Stimulated activated naive CD8-positive, alpha-beta T cell treated with anti-CD3 and anti-CD28 coated beads, Interleukin-15, Interleukin-2, amounts not matched to agents 100 ng/mL and 50 ng/mL, for 24 hours (primary cell): ENCODE measurements at regions not wholly inside any gene's neighbourhood (a gene's known extent, or its start where the extent isn't known, plus 50 kb on each side); places are given as distances from the start of the nearest gene placed in this dataset.
"Not testable (repeated sequence)": the region's sequence is repeated elsewhere in the genome, so short reads cannot be mapped to it uniquely, and the experiment has no call there.

Experiments
- H3K27ac Mint-ChIP-seq: one replicate; pipeline ENCODE4 v1.8.0; 2021; ENCODE audit warnings: mild to moderate bottlenecking, mixed read lengths
- H3K27me3 Mint-ChIP-seq: one replicate; pipeline ENCODE4 v1.8.0; 2021; ENCODE audit warnings: mixed read lengths
- H3K36me3 Mint-ChIP-seq: one replicate; pipeline ENCODE4 v1.8.0; 2021; ENCODE audit warnings: low read depth, mixed read lengths
- H3K4me1 Mint-ChIP-seq: one replicate; pipeline ENCODE4 v1.8.0; 2021; ENCODE audit warnings: low read depth, mixed read lengths
- H3K4me3 Mint-ChIP-seq: one replicate; pipeline ENCODE4 v1.8.0; 2021; ENCODE audit warnings: mild to moderate bottlenecking, mixed read lengths
- H3K9me3 Mint-ChIP-seq: one replicate; pipeline ENCODE4 v1.8.0; 2021; ENCODE audit warnings: mixed read lengths

DNA sequence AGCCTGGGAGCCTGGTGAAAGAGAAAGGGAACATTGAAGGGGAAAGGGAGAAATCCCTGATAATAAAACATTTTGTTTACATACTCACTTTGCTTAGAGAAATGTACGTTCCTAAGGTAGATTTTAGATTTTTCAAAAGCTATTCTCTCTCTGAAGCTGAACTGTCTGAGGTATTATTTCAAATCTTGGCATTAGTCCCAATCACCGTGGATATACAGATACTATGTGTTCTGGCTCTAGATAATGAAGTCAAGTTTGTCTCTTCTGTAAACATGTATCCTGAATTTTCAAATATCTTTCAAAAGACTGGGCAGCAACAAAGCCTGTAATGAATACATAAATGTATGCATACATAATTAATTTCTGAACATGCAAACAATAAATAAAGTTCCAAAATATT lies 1104.2 kb upstream of the FAM98A start:
- no peaks in the 10 kb centered on the region for H3K36me3 Mint-ChIP-seq
- H3K9me3 Mint-ChIP-seq: peaks cover 7% of the 10 kb centered on the region
- H3K27ac Mint-ChIP-seq: no peak overlapping the region
- H3K4me3 Mint-ChIP-seq: no peak overlapping the region
- H3K27me3 Mint-ChIP-seq: no peaks in the 10 kb centered on the region
- no peaks in the 10 kb centered on the region for H3K4me1 Mint-ChIP-seq

DNA sequence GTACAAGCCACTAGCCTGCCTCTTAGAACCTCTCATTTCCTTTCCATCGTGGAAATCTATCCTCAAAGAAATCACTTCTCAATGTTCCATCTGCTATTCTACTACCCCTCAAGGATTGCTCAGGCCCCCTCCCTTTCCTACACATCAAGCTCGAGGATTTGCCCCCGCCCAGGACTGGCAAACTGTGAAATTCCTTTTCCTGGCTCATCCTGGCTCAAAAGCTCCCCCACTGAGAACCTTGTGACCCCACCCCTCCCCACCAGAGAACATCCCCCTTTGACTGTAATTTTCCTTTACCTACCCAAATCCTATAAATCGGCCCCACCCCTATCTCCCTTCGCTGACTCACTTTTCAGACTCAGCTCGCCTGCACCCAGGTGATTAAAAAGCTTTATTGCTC lies 1103.3 kb upstream of the FAM98A start:
- not testable (repeated sequence) for H3K27me3 Mint-ChIP-seq, H3K9me3 Mint-ChIP-seq, H3K4me1 Mint-ChIP-seq, H3K4me3 Mint-ChIP-seq, H3K27ac Mint-ChIP-seq, H3K36me3 Mint-ChIP-seq

DNA sequence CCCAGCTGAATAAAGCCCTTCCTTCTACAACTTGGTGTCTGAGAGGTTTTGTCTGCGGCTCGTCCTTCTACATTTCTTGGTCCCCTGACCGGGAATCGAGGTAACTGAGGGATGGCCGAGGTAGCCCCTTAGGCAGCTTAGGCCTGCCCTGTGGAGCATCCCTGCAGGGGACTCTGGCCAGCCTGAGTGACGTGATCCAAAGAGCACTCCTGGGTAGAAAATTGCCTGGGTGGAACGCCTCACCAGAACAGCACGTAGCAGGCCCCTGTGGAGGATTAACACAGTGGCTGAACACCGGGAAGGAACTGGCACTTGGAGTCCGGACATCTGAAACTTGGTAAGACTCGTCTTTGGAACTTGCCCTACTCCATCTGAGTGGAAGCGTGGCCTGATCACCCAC lies 1078.5 kb upstream of the FAM98A start:
- H3K27me3 Mint-ChIP-seq, H3K9me3 Mint-ChIP-seq, H3K4me1 Mint-ChIP-seq, H3K36me3 Mint-ChIP-seq, H3K4me3 Mint-ChIP-seq, H3K27ac Mint-ChIP-seq: not testable (repeated sequence)

DNA sequence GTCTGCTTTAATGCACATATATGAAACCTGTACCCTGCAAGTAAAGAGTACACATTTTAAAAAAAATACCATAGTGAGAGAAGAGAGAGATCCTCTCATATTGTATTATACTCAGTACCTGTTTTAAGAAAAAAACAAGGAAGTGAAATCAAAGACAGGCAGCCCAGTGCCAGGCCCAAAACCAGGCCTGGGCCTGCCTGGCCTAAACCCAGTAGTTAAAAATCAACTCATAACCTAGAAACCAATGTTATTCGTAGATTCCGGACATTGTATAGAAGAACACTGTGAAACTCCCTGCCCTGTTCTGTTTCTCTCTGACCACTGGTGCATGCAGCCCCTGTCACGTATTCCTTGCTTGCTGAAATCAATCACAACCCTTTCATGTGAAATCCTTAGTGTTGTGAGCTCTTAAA lies 1078.0 kb upstream of the FAM98A start:
- not testable (repeated sequence) for H3K4me1 Mint-ChIP-seq, H3K4me3 Mint-ChIP-seq, H3K27ac Mint-ChIP-seq, H3K9me3 Mint-ChIP-seq, H3K27me3 Mint-ChIP-seq, H3K36me3 Mint-ChIP-seq

DNA sequence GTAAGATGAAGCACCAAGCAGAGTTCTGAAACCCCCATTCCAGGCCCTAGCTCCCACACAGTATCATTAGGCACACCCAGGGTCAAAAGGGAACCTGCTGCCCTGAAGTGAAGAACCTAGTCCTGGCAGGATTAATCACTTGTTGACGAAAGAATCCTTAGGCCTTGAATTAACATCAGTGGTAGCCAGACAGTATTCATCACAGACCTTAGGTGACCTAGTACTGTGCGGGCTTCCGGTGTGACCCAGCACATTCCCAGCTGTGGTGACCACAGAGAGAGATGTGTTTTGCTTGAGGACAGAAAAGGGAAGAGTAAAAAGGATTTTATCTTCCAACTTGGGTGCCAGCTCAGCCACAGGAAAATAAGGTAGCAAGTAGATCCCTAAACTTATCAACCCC lies 1071.4 kb upstream of the FAM98A start:
- Mint-ChIP-seq H3K27me3 (no peaks in the 10 kb centered on the region), H3K4me1 (no peaks in the 10 kb centered on the region), H3K27ac (no peak overlapping the region), H3K4me3 (no peak overlapping the region), H3K36me3 (no peaks in the 10 kb centered on the region), H3K9me3 (no peaks in the 10 kb centered on the region)

DNA sequence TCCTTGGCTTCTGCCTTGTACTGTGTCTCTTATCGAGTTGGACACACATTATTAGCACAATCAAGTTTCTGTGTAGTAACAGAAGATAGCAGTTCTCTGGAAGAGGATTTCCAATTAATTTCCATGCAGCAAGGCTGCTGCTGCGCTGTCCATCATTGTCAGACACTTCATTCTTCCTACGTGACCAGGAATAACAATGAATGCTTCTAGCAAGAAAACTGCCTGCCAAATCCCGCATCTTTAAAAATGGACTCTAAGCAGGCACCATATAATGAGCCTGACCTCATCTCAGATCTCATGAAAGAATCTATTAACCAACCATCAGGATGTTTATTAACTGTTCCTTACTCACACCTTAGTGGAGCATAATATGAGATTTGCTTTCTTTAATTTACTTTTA lies 1067.7 kb upstream of the FAM98A start:
- H3K36me3 Mint-ChIP-seq: no peaks in the 10 kb centered on the region
- no peak overlapping the region for H3K27ac Mint-ChIP-seq
- H3K4me1 Mint-ChIP-seq: no peaks in the 10 kb centered on the region
- H3K9me3 Mint-ChIP-seq: no peaks in the 10 kb centered on the region
- no peaks in the 10 kb centered on the region for H3K27me3 Mint-ChIP-seq
- H3K4me3 Mint-ChIP-seq: no peak overlapping the region

DNA sequence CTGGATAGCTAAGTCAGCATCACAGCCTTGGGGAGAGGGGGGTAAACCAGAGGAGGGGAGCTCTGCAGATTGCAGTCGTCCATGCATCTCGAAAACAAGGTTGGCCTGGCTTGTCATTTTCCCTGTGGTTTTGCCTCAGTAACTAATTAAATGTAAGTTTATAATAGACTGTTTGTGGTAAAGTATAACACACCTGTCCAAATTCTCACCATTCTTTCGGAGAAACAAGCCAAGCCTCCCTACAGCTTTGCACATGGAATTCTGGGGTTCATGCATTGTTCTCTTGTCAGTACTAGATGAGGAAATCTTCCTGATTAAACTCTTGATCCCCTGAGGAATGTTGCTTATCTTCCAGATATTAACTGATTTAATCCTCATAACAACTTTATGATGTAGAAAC lies 1065.2 kb upstream of the FAM98A start:
- no peaks in the 10 kb centered on the region for H3K36me3 Mint-ChIP-seq
- H3K27me3 Mint-ChIP-seq: no peaks in the 10 kb centered on the region
- H3K9me3 Mint-ChIP-seq: no peaks in the 10 kb centered on the region
- H3K4me3 Mint-ChIP-seq: no peak overlapping the region
- no peaks in the 10 kb centered on the region for H3K4me1 Mint-ChIP-seq
- H3K27ac Mint-ChIP-seq: no peak overlapping the region

DNA sequence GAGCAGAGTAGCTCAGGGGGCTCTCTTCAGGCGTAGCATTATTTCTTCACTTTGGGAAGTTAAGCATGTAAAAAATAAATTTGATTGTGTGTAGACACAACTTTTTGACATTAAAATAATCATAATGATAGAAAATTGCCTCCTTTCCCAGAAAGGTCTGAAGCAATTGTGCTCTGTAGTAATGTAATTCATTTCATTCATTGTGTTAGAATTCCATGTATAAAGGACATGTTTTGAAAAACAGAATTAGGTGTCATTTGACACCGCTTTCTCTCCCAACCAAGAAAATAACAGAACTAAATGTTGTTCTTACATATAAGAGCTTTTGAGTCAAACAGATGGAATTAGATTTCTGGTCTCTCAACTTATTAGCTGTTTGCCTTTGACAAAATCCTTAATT lies 1064.2 kb upstream of the FAM98A start:
- Mint-ChIP-seq H3K36me3 (no peaks in the 10 kb centered on the region), H3K27me3 (no peaks in the 10 kb centered on the region), H3K4me3 (no peak overlapping the region), H3K27ac (no peak overlapping the region), H3K9me3 (no peaks in the 10 kb centered on the region), H3K4me1 (no peaks in the 10 kb centered on the region)

DNA sequence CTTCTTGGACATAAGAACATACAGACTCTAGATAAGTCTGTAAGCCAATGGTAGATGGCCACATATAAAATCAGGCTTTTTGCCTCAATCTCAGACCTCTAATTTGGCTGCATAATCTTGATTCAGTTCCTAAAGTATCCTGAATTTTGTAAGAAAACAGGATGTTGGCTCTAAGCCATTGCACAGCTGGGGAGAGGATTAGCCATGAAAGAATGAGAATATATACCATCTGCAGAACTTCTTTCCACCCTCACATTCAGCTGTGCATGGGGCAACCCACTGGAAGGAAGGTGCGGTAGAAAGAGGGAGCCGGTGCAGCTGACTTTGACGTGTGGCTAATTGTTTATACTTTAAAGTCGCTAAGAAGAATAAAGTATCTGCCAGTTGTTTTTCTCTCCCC lies 1061.6 kb upstream of the FAM98A start:
- H3K27me3 Mint-ChIP-seq: no peaks in the 10 kb centered on the region
- H3K4me3 Mint-ChIP-seq: no peak overlapping the region
- no peak overlapping the region for H3K27ac Mint-ChIP-seq
- H3K36me3 Mint-ChIP-seq: no peaks in the 10 kb centered on the region
- H3K9me3 Mint-ChIP-seq: no peaks in the 10 kb centered on the region
- H3K4me1 Mint-ChIP-seq: no peaks in the 10 kb centered on the region

DNA sequence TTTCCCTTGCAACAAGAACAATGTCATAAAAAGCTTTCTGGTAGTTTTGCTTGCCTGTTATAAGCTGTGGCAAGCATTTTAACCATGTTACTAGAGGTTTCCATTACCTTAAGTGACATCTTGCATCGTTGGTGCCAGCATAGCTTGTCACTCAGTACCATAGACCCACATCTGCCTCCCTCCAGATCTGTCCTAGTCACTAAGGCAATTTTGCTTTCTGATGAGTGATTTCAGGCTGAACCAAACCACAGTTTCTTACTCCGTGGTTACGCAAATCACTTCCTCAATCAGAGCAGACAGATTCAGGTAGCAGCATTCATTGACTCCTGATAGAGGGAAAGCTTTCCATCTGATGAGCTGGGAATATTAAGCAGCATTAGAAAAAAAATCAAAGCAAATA lies 1057.5 kb upstream of the FAM98A start:
- Mint-ChIP-seq H3K4me3 (no peak overlapping the region), H3K9me3 (no peaks in the 10 kb centered on the region), H3K4me1 (no peaks in the 10 kb centered on the region), H3K27me3 (no peaks in the 10 kb centered on the region), H3K27ac (no peak overlapping the region), H3K36me3 (no peaks in the 10 kb centered on the region)

DNA sequence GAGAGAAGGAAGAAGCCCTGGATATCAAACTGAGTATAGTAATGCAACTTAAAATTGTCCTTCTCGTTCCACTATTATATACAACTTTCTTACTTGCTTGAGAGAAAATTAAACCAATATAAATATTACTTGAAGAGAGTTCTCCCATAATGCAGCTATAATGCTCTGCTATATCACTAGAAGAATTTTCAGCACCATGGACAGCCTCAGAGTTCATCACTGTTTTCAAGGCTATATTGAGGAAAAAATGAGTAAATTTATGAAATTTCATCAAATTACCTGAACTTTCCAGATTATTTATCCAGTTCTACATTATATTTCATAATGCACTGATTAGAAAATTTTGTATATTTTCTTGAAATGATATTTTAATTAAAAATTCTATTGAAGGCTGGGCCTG lies 1053.5 kb upstream of the FAM98A start:
- H3K27me3 Mint-ChIP-seq: no peaks in the 10 kb centered on the region
- no peak overlapping the region for H3K27ac Mint-ChIP-seq
- no peaks in the 10 kb centered on the region for H3K36me3 Mint-ChIP-seq
- peaks cover 11% of the 10 kb centered on the region for H3K9me3 Mint-ChIP-seq
- no peaks in the 10 kb centered on the region for H3K4me1 Mint-ChIP-seq
- no peak overlapping the region for H3K4me3 Mint-ChIP-seq

DNA sequence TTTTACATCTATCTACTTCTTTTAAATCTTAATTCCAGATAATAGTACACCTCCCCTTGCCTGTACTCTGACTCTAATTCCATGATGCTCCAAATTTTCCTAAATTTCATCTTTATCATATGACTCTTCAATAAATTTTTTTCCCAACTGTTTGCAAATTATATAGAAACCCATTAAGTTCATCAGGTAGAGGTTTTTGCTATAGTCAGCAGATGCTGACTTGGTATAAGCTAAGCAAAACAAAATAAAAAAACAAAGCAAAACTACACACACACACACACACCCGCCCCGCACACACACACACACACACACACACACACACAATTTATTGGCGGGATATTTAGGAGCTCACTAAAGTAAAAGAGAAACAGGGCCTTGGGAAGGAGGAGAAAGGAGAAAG lies 1047.8 kb upstream of the FAM98A start:
- no peaks in the 10 kb centered on the region for H3K27me3 Mint-ChIP-seq
- no peak overlapping the region for H3K27ac Mint-ChIP-seq
- H3K9me3 Mint-ChIP-seq: peaks cover 19% of the 10 kb centered on the region
- H3K36me3 Mint-ChIP-seq: no peaks in the 10 kb centered on the region
- no peaks in the 10 kb centered on the region for H3K4me1 Mint-ChIP-seq
- no peak overlapping the region for H3K4me3 Mint-ChIP-seq

DNA sequence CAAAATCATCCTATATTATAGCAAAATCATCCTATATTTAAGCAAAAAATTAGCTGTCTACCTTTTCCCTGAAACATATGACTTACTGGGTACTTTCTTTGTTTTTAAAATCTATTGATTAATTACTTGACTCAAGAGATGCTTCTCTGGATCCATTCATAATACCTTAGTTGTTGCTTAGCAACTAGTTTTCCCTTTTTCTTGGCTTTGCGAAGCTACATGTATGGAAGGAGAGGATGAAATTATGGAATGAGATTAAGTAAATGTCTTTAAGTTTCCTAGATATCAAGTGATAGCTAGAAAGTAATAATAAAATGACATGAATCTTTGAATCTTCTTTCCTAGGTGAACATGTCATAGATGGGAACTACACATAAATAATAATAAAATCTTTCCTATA lies 1033.2 kb upstream of the FAM98A start:
- Mint-ChIP-seq H3K9me3 (peaks cover 26% of the 10 kb centered on the region), H3K27me3 (no peaks in the 10 kb centered on the region), H3K4me1 (no peaks in the 10 kb centered on the region), H3K36me3 (no peaks in the 10 kb centered on the region), H3K4me3 (no peak overlapping the region), H3K27ac (no peak overlapping the region)

DNA sequence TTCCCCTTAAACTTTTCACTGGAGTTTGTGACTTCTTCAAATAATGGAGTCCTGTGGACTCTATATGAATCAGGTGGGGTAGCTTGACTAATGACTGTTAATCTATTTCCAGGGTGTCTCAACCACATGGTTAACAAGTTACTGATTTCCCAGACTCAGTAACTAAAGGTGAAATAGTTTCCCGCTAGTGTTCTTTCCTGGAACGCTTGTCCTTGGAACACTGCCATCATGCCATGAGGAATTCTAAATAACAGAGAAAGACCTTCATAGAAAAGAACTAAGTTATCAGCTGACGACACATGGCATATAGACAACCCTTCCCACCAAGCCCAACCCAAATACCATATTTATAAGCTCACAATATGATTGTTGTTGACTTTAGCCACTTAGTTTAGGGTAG lies 1027.9 kb upstream of the FAM98A start:
- no peak overlapping the region for H3K4me3 Mint-ChIP-seq
- no peaks in the 10 kb centered on the region for H3K36me3 Mint-ChIP-seq
- no peaks in the 10 kb centered on the region for H3K4me1 Mint-ChIP-seq
- H3K27ac Mint-ChIP-seq: no peak overlapping the region
- H3K27me3 Mint-ChIP-seq: no peaks in the 10 kb centered on the region
- H3K9me3 Mint-ChIP-seq: peaks cover 16% of the 10 kb centered on the region

DNA sequence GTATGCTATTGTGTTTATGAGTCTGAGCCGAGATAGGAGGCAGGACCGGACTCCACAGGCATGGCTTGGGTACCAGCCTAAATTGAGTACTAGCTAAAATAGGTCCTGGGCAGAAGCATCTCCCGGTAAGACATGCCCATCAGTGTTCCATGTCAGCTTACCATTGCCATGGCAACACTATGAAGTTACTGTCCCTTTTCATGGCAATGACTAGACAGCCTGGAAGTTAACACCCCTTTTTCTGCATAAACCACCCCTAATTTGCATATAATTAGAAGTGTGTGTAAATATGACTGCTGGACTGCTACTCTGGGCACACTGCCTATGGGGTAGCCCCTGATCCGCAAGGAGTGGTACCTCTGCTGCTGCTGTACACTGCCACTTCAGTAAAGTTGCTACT lies 1005.1 kb upstream of the FAM98A start:
- H3K4me1 Mint-ChIP-seq: no peaks in the 10 kb centered on the region
- no peak overlapping the region for H3K27ac Mint-ChIP-seq
- no peaks in the 10 kb centered on the region for H3K36me3 Mint-ChIP-seq
- H3K9me3 Mint-ChIP-seq: peaks cover 10% of the 10 kb centered on the region
- no peaks in the 10 kb centered on the region for H3K27me3 Mint-ChIP-seq
- H3K4me3 Mint-ChIP-seq: no peak overlapping the region

DNA sequence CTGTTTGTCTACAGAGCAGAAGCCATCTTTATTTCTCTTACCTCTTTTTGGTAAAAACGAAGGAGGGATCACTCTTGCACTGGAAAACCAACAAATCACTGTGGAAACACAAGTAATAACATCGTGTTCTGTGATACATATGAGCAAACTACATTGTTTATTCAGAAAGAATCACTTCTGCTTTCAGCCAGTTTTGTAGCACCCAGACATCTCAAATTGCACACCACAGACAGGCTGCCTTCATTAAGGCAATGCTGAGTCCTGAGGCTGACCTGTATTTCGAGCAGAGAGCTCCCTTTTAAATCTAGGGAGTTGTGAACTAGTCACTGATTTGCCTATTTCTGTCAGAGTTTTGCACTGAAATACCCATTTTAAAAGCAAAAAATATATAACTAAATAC lies 1003.2 kb upstream of the FAM98A start:
- Mint-ChIP-seq H3K4me1 (no peaks in the 10 kb centered on the region), H3K9me3 (peaks cover 11% of the 10 kb centered on the region), H3K27ac (no peak overlapping the region), H3K4me3 (no peak overlapping the region), H3K36me3 (no peaks in the 10 kb centered on the region), H3K27me3 (no peaks in the 10 kb centered on the region)

DNA sequence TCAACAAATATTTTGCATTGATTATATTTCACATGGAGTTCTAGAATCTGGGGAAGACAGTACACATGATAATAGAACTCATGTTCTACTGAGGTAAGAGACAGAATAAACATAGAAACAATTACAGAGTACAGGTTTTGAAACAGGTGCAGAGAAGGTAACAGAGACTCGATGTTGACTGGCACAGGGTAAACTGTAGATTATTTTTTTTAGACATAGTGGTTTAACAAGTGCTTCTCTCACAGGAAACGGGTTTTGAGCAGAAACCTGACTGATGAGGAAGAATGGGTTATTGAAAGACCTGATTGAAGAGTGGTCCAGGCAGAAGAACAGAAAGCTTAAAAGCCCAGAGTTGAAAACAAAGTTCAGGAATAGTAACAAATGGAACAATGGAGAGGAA lies 1002.5 kb upstream of the FAM98A start:
- H3K27ac Mint-ChIP-seq: no peak overlapping the region
- no peaks in the 10 kb centered on the region for H3K4me1 Mint-ChIP-seq
- H3K36me3 Mint-ChIP-seq: no peaks in the 10 kb centered on the region
- H3K4me3 Mint-ChIP-seq: no peak overlapping the region
- H3K27me3 Mint-ChIP-seq: no peaks in the 10 kb centered on the region
- H3K9me3 Mint-ChIP-seq: peaks cover 11% of the 10 kb centered on the region
